H1 (cell line): ENCODE measurements at regions not wholly inside any gene's neighbourhood (a gene's known extent, or its start where the extent isn't known, plus 50 kb on each side); places are given as distances from the start of the nearest gene placed in this dataset.

Experiments
- CTCF ChIA-PET: fragments of 300-600 bp; sonication (Branson Sonifier 250); formaldehyde crosslinking; loops from one replicate; lab custom pipeline; 2021; ENCODE audit not compliant: partially characterized antibody; lab: Charles Lee
- POLR2A ChIA-PET: fragments of 300-600 bp; sonication (Branson Sonifier 250); formaldehyde crosslinking; loops from one replicate; lab custom pipeline; 2021; ENCODE audit warnings: inconsistent platforms; ENCODE audit not compliant: partially characterized antibody; lab: Charles Lee
- DNase-seq, 2 experiments: peaks; one replicate each; pipeline versions ENCODE4 v3.0.0 to v3.0.0-alpha.2; 2010 to 2022; ENCODE audit warnings: low spot score in 2 of 2, low read depth in 1 of 2, mixed read lengths in 1 of 2
- FAIRE-seq: peaks from 2 replicates; lab custom pipeline; 2011; peaks lifted over from hg19 to GRCh38; lab: Jason Lieb, UNC
- H2AFZ ChIP-seq: 2 replicates; pipeline ENCODE4 v1.8.1; 2012; ENCODE audit warnings: low read length, inconsistent platforms
- H2AK5ac ChIP-seq: 2 replicates; pipeline ENCODE4 v1.6.1; 2013; ENCODE audit warnings: low read depth, low read length
- H2BK120ac ChIP-seq: replicated peaks from 2 replicates; pipeline ENCODE3; 2013; ENCODE audit warnings: low read depth, low read length, inconsistent platforms
- H2BK12ac ChIP-seq: 2 replicates; pipeline ENCODE4 v1.6.1; 2013; ENCODE audit warnings: low read depth, low read length
- H2BK15ac ChIP-seq: 2 replicates; pipeline ENCODE4 v1.6.1; 2013; ENCODE audit warnings: low read length
- H2BK20ac ChIP-seq: 2 replicates; pipeline ENCODE4 v1.6.1; 2013; ENCODE audit warnings: low read length
- H2BK5ac ChIP-seq: 2 replicates; pipeline ENCODE4 v1.6.1; 2013; ENCODE audit warnings: low read depth, low read length
- H3K14ac ChIP-seq: 2 replicates; pipeline ENCODE4 v1.6.1; 2013; ENCODE audit warnings: inconsistent platforms; ENCODE audit not compliant: insufficient read length
- H3K18ac ChIP-seq: 2 replicates; pipeline ENCODE4 v1.6.1; 2013; ENCODE audit warnings: low read length; ENCODE audit errors: extremely low read depth
- H3K23ac ChIP-seq: 2 replicates; pipeline ENCODE4 v1.6.1; 2013; ENCODE audit warnings: inconsistent platforms; ENCODE audit not compliant: insufficient read length
- H3K23me2 ChIP-seq: 2 replicates; pipeline ENCODE4 v1.6.1; 2013; ENCODE audit warnings: low read depth, low read length
- H3K27ac ChIP-seq: 2 replicates; pipeline ENCODE4 v1.6.1; 2011; ENCODE audit warnings: low read depth, low read length, inconsistent platforms
- H3K27me3 ChIP-seq, 4 experiments: replicated peaks in 1 of 4; 1 replicate in 1 of 4; 2 replicates in 3 of 4; pipeline versions ENCODE4 v1.6.1 to v1.8.1; 2011 to 2013; ENCODE audit warnings: low read length in 3 of 4, mild to moderate bottlenecking in 3 of 4, inconsistent platforms in 2 of 4, mixed read lengths in 2 of 4, moderate library complexity in 1 of 4; ENCODE audit not compliant: control insufficient read depth in 3 of 4, insufficient read depth in 3 of 4; ENCODE audit errors: extremely low read depth in 1 of 4
- H3K36me3 ChIP-seq, 4 experiments: 2 replicates each; pipeline versions ENCODE4 v1.6.1 to v1.8.1; 2011 to 2013; ENCODE audit warnings: mild to moderate bottlenecking in 4 of 4, low read length in 3 of 4, moderate library complexity in 2 of 4, control low read depth in 1 of 4, inconsistent platforms in 1 of 4; ENCODE audit not compliant: insufficient read depth in 4 of 4, control insufficient read depth in 2 of 4
- H3K4ac ChIP-seq: replicated peaks from 2 replicates; pipeline ENCODE3; 2013; ENCODE audit warnings: low read length, low read depth, mixed read lengths, inconsistent platforms; ENCODE audit not compliant: insufficient read length
- H3K4me1 ChIP-seq, 4 experiments: replicated peaks in 1 of 4; 1 replicate in 1 of 4; 2 replicates in 3 of 4; pipeline versions ENCODE4 v1.6.1 to v1.8.1; 2011 to 2013; ENCODE audit warnings: low read length in 3 of 4, inconsistent platforms in 2 of 4, mixed read lengths in 1 of 4; ENCODE audit not compliant: insufficient read depth in 4 of 4, control insufficient read depth in 3 of 4
- H3K4me2 ChIP-seq, 2 experiments: 2 replicates each; pipeline versions ENCODE4 v1.6.1 to v1.8.1; 2011 to 2013; ENCODE audit warnings: low read depth in 2 of 2, low read length in 2 of 2, control low read depth in 1 of 2, inconsistent platforms in 1 of 2, mild to moderate bottlenecking in 1 of 2; ENCODE audit not compliant: insufficient read depth in 1 of 2
- H3K4me3 ChIP-seq, 4 experiments: fragments of 200-600, 300-600 bp in 1 of 4; sonication (generic), shearing (Covaris generic), sonication (Bioruptor Twin) in 1 of 4; 2 replicates each; pipeline versions ENCODE4 v1.5.1 to v1.8.1; 2011 to 2016; ENCODE audit warnings: low read length in 4 of 4, low read depth in 3 of 4, control low read depth in 2 of 4, inconsistent platforms in 2 of 4, mild to moderate bottlenecking in 2 of 4, mixed read lengths in 1 of 4, moderate library complexity in 1 of 4; ENCODE audit not compliant: insufficient read depth in 2 of 4; ENCODE audit errors: extremely low read depth in 1 of 4
- H3K56ac ChIP-seq: replicated peaks from 2 replicates; pipeline ENCODE3; 2013; ENCODE audit warnings: low read depth, mild to moderate bottlenecking, mixed read lengths, low read length, inconsistent platforms; ENCODE audit not compliant: insufficient read length
- H3K79me1 ChIP-seq: 2 replicates; pipeline ENCODE4 v1.6.1; 2013; ENCODE audit warnings: low read depth, low read length, control low read depth
- H3K79me2 ChIP-seq, 2 experiments: 2 replicates each; pipeline versions ENCODE4 v1.6.1 to v1.8.1; 2012 to 2013; ENCODE audit warnings: low read length in 2 of 2, mild to moderate bottlenecking in 2 of 2, inconsistent platforms in 1 of 2; ENCODE audit not compliant: insufficient read depth in 2 of 2, control insufficient read depth in 1 of 2
- H3K9ac ChIP-seq, 4 experiments: replicated peaks in 1 of 4; 1 replicate in 1 of 4; 2 replicates in 3 of 4; pipeline versions ENCODE4 v1.6.1 to v1.8.1; 2011 to 2013; ENCODE audit warnings: low read depth in 3 of 4, low read length in 3 of 4, control low read depth in 2 of 4, mild to moderate bottlenecking in 2 of 4, moderate library complexity in 2 of 4, inconsistent platforms in 1 of 4; ENCODE audit errors: extremely low read depth in 1 of 4
- H3K9me3 ChIP-seq, 2 experiments: 2 replicates each; pipeline versions ENCODE4 v1.6.1 to v1.8.1; 2012 to 2013; ENCODE audit warnings: mild to moderate bottlenecking in 2 of 2, moderate library complexity in 2 of 2, control low read depth in 1 of 2, inconsistent platforms in 1 of 2, low read depth in 1 of 2, low read length in 1 of 2, mixed read lengths in 1 of 2; ENCODE audit not compliant: insufficient read depth in 2 of 2
- H4K20me1 ChIP-seq, 2 experiments: replicated peaks in 1 of 2; 2 replicates each; pipeline versions ENCODE3 to v1.8.1; 2011 to 2013; ENCODE audit warnings: inconsistent platforms in 2 of 2, low read length in 2 of 2, mild to moderate bottlenecking in 1 of 2; ENCODE audit not compliant: insufficient read depth in 2 of 2, control insufficient read depth in 1 of 2
- H4K5ac ChIP-seq: 2 replicates; pipeline ENCODE4 v1.6.1; 2013; ENCODE audit warnings: low read length, low read depth, mixed read lengths, inconsistent platforms; ENCODE audit not compliant: insufficient read length
- H4K8ac ChIP-seq: 2 replicates; pipeline ENCODE4 v1.8.0; 2013; ENCODE audit warnings: mild to moderate bottlenecking, moderate library complexity, low read length, inconsistent platforms; ENCODE audit not compliant: insufficient read depth; ENCODE audit errors: extremely low read depth
- H4K91ac ChIP-seq: replicated peaks from 2 replicates; pipeline ENCODE3; 2013; ENCODE audit warnings: low read length, mixed read lengths, inconsistent platforms; ENCODE audit not compliant: insufficient read length
- RXRA ChIP-seq: IDR thresholded peaks from 2 replicates; pipeline ENCODE4 v1.6.1; 2011; ENCODE audit warnings: low read depth, mild to moderate bottlenecking, low read length, moderate library complexity; ENCODE audit not compliant: insufficient read depth
- WGBS, 2 experiments: shearing (Covaris generic) in 1 of 2; methylation state at CpG; one replicate each; pipeline versions ENCODE4 v1.1.6 to v1.1.7; 2013 to 2015; ENCODE audit warnings: low lambda C conversion rate in 2 of 2, mixed read lengths in 2 of 2, inconsistent platforms in 1 of 2, low coverage in 1 of 2, missing lambda C conversion rate in 1 of 2; ENCODE audit not compliant: insufficient replicate concordance in 2 of 2, insufficient coverage in 1 of 2, insufficient read length in 1 of 2; ENCODE audit errors: extremely low coverage in 1 of 2, missing lambda C conversion rate in 1 of 2; 5-methylcytosine and 5-hydroxymethylcytosine counted together

DNA sequence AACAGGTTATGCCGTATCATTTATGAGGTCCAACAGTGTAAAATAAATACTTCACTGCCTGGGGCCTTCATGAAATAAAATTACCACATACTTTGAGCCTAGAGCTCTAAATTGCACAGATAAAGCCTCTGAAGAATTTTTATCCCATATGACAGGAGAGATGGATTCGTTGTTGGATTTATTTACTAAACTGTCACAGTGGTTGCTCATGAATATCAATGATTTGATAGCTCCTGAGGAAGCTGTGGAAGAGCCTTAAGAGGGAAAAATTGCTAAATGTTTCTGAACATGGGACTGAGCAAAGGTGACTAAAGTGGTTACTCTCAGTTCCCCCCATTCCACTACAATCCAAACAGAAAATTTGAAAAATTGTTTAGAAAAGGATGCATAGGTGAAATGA, 558.9 kb upstream of the IL12A start:
- Histone ChIP-seq H3K9ac (no peak overlapping the region), H3K56ac (no peak overlapping the region)
- FAIRE-seq: no peak

More for the DNA sequence above, 558.9 kb upstream of the IL12A start:
- H4K20me1 ChIP-seq: no peaks in the 10 kb centered on the region
- ChIA-PET CTCF (interaction anchor here (0.7 to 0.9 kb wide), 2 partner anchors 12 to 21 kb away, joined by 3 read pairs; no protein-coding TSS in a partner anchor), POLR2A (interaction anchor here (0.7 kb wide), 1 partner anchor 1994 kb away, joined by 3 read pairs; no protein-coding TSS in a partner anchor)
- H4K5ac ChIP-seq: no peak overlapping the region
- TF ChIP-seq RXRA: no peak
- no peaks in the 10 kb centered on the region for H3K4me1 ChIP-seq
- WGBS, 2 experiments: 91% methylated on average over 2 of the region's 2 CpGs; no CpG with 5 or more reads in 1 of the 2 experiments
- H3K4me2 ChIP-seq: no peak overlapping the region
- no peak overlapping the region for H4K91ac ChIP-seq
- no peak overlapping the region for H2BK5ac ChIP-seq
- H4K8ac ChIP-seq: no peak overlapping the region
- no peak overlapping the region for H3K4me3 ChIP-seq
- H3K27ac ChIP-seq: no peak overlapping the region
- no peak overlapping the region for H2AK5ac ChIP-seq
- H3K23me2 ChIP-seq: no peaks in the 10 kb centered on the region; the same call in 1 of the 2 replicates
- H2BK120ac ChIP-seq: no peak overlapping the region
- H3K18ac ChIP-seq: no peak overlapping the region
- no peaks in the 10 kb centered on the region for H3K36me3 ChIP-seq
- H2BK12ac ChIP-seq: no peak overlapping the region
- no peak overlapping the region for H2BK20ac ChIP-seq
- H3K79me1 ChIP-seq: no peaks in the 10 kb centered on the region
- no peaks in the 10 kb centered on the region for H3K27me3 ChIP-seq
- DNase-seq: no peak
- no peaks in the 10 kb centered on the region for H3K79me2 ChIP-seq
- no peak overlapping the region for H2BK15ac ChIP-seq
- no peak overlapping the region for H2AFZ ChIP-seq
- no peak overlapping the region for H3K23ac ChIP-seq
- H3K4ac ChIP-seq: no peak overlapping the region
- no peak overlapping the region for H3K14ac ChIP-seq
- no peaks in the 10 kb centered on the region for H3K9me3 ChIP-seq
